SK-N-SH (cell line): ENCODE measurements at regions not wholly inside any gene's neighbourhood (a gene's known extent, or its start where the extent isn't known, plus 50 kb on each side); places are given as distances from the start of the nearest gene placed in this dataset.

Experiments used
- CTCF ChIA-PET: fragments of 300-600, 350-600 bp; formaldehyde crosslinking; extraction: SDS; loops from one replicate; lab custom pipeline; 2021; lab: Yijun Ruan, JAX
- POLR2A ChIA-PET: fragments of 350-600 bp; sonication (Branson Sonifier 250); formaldehyde crosslinking; extraction: SDS; loops from one replicate; lab custom pipeline; 2020; ENCODE audit warnings: antibody characterized with exemption, inconsistent platforms; lab: Yijun Ruan, JAX
- DNase-seq: peaks from one replicate; pipeline ENCODE4 v3.0.0; 2012
- H2AFZ ChIP-seq: fragments of 200-600 bp; sonication (generic); 2 replicates; pipeline ENCODE4 v1.8.1; 2016; ENCODE audit warnings: antibody characterized with exemption, mild to moderate bottlenecking, low read depth
- H3F3A ChIP-seq: fragments of 200-600 bp; sonication (generic); replicated peaks from 2 replicates; pipeline ENCODE3; 2016; ENCODE audit warnings: antibody characterized with exemption, mild to moderate bottlenecking; ENCODE audit not compliant: insufficient read depth
- H3K27ac ChIP-seq, 2 experiments: fragments of 200-500 bp in 1 of 2; fragments of 200-600 bp in 1 of 2; sonication (Bioruptor generic) in 1 of 2; sonication (generic), shearing (Covaris generic) in 1 of 2; 2 replicates each; pipeline versions ENCODE4 v1.5.1 to v1.6.1; 2014 to 2016; ENCODE audit warnings: low read depth in 2 of 2, inconsistent platforms in 1 of 2, low read length in 1 of 2, mild to moderate bottlenecking in 1 of 2, mixed read lengths in 1 of 2
- H3K27me3 ChIP-seq: fragments of 200-600 bp; sonication (generic), shearing (Covaris generic); 2 replicates; pipeline ENCODE4 v1.6.1; 2016; ENCODE audit warnings: mixed run types; ENCODE audit not compliant: insufficient read depth
- H3K36me3 ChIP-seq, 2 experiments: fragments of 200-500 bp in 1 of 2; fragments of 200-600 bp in 1 of 2; sonication (Bioruptor generic) in 1 of 2; sonication (generic) in 1 of 2; replicated peaks in 1 of 2; 2 replicates each; pipeline versions ENCODE3 to v1.5.1; 2014 to 2016; ENCODE audit warnings: low read length in 1 of 2, mild to moderate bottlenecking in 1 of 2; ENCODE audit not compliant: insufficient read depth in 2 of 2, control insufficient read depth in 1 of 2
- H3K4me1 ChIP-seq, 2 experiments: fragments of 200-500 bp in 1 of 2; fragments of 200-600 bp in 1 of 2; sonication (Bioruptor generic) in 1 of 2; sonication (generic), shearing (Covaris generic) in 1 of 2; 2 replicates each; pipeline versions ENCODE4 v1.5.1 to v1.6.1; 2014 to 2016; ENCODE audit warnings: low read depth in 1 of 2, low read length in 1 of 2, mixed run types in 1 of 2; ENCODE audit not compliant: insufficient read depth in 2 of 2, control insufficient read depth in 1 of 2
- H3K4me2 ChIP-seq: fragments of 200-600 bp; sonication (generic), shearing (Covaris generic); 2 replicates; pipeline ENCODE4 v1.6.1; 2017; ENCODE audit warnings: mixed run types
- H3K4me3 ChIP-seq, 2 experiments: fragments of 200-500 bp in 1 of 2; fragments of 200-600 bp in 1 of 2; sonication (Bioruptor generic) in 1 of 2; sonication (generic), shearing (Covaris generic) in 1 of 2; 2 replicates each; pipeline versions ENCODE4 v1.5.1 to v1.8.1; 2014 to 2016; ENCODE audit warnings: low read depth in 2 of 2, inconsistent platforms in 1 of 2, low read length in 1 of 2, mild to moderate bottlenecking in 1 of 2, mixed read lengths in 1 of 2, moderate library complexity in 1 of 2
- H3K79me2 ChIP-seq: fragments of 200-600 bp; sonication (generic); 2 replicates; pipeline ENCODE4 v1.8.1; 2017; ENCODE audit warnings: mild to moderate bottlenecking; ENCODE audit not compliant: insufficient read depth
- H3K9ac ChIP-seq: fragments of 200-600 bp; sonication (generic); 2 replicates; pipeline ENCODE4 v1.6.1; 2017; ENCODE audit warnings: mixed run types
- H3K9me2 ChIP-seq: fragments of 200-600 bp; sonication (generic); 2 replicates; pipeline ENCODE4 v1.6.1; 2017; ENCODE audit warnings: mixed run types
- H3K9me3 ChIP-seq: fragments of 200-600 bp; sonication (generic); 2 replicates; pipeline ENCODE4 v1.6.1; 2017; ENCODE audit warnings: mixed run types, mild to moderate bottlenecking, moderate library complexity
- H4K20me1 ChIP-seq: fragments of 200-600 bp; sonication (generic); 2 replicates; pipeline ENCODE4 v1.6.1; 2017; ENCODE audit warnings: mild to moderate bottlenecking, mixed run types; ENCODE audit not compliant: insufficient read depth
- EP300 ChIP-seq, 2 experiments: IDR thresholded peaks; 2 replicates each; pipeline versions ENCODE4 v1.4.0 to v1.6.1; 2012; ENCODE audit warnings: borderline replicate concordance in 1 of 2, low read depth in 1 of 2, low read length in 1 of 2
- FOSL2 ChIP-seq: IDR thresholded peaks from 2 replicates; pipeline ENCODE4 v1.4.0; 2012; ENCODE audit warnings: low read depth, mild to moderate bottlenecking, moderate library complexity, borderline replicate concordance
- GATA2 ChIP-seq: sonication (generic); formaldehyde crosslinking; IDR thresholded peaks from 2 replicates; pipeline ENCODE4 v1.5.0; 2020; ENCODE audit warnings: mild to moderate bottlenecking, missing genetic modification reagents
- IRF3 ChIP-seq: fragments of 150-350 bp; IDR thresholded peaks from 2 replicates; pipeline ENCODE4 v1.6.1; 2016; ENCODE audit warnings: mild to moderate bottlenecking, low read depth, low read length
- JUND ChIP-seq: IDR thresholded peaks from 2 replicates; pipeline ENCODE4 v1.4.0; 2012
- MEF2A ChIP-seq: IDR thresholded peaks from 2 replicates; pipeline ENCODE4 v1.4.0; 2012; ENCODE audit warnings: low read depth, borderline replicate concordance
- MXI1 ChIP-seq: IDR thresholded peaks from 2 replicates; pipeline ENCODE4 v1.6.1; 2012; ENCODE audit warnings: mild to moderate bottlenecking, low read depth, low read length, improper control_type of control experiment
- NFIC ChIP-seq: IDR thresholded peaks from 2 replicates; pipeline ENCODE4 v1.4.0; 2012; ENCODE audit warnings: borderline replicate concordance
- POLR2AphosphoS5 ChIP-seq: IDR thresholded peaks from 2 replicates; pipeline ENCODE4 v1.6.1; 2012; ENCODE audit warnings: low read depth, low read length
- RCOR1 ChIP-seq: fragments of 150-350 bp; IDR thresholded peaks from 2 replicates; pipeline ENCODE4 v1.6.1; 2017; ENCODE audit warnings: antibody characterized with exemption, low read length
- TAF1 ChIP-seq: IDR thresholded peaks from 2 replicates; pipeline ENCODE4 v1.6.1; 2012; ENCODE audit warnings: low read depth, mild to moderate bottlenecking, low read length, moderate library complexity, borderline replicate concordance
- YY1 ChIP-seq: IDR thresholded peaks from 2 replicates; pipeline ENCODE4 v1.4.0; 2012; ENCODE audit warnings: low read depth, mild to moderate bottlenecking
- WGBS: methylation state at CpG from one replicate; pipeline ENCODE4 v1.1.6; 2017; ENCODE audit warnings: low lambda C conversion rate; 5-methylcytosine and 5-hydroxymethylcytosine counted together
- TF ChIP-seq, protein P1 (sequence below): IDR thresholded peaks from 2 replicates; pipeline ENCODE4 v1.4.0; 2012; ENCODE audit warnings: low read depth, borderline replicate concordance
- TF ChIP-seq, protein P2 (sequence below): IDR thresholded peaks from 2 replicates; pipeline ENCODE4 v1.4.0; 2012; ENCODE audit warnings: low read depth
- TF ChIP-seq, protein P3 (sequence below): IDR thresholded peaks from 2 replicates; pipeline ENCODE4; 2012

- Histone ChIP-seq H3K9me3 (no peaks in the 10 kb centered on the region), H3K4me2 (no peak overlapping the region), H3K4me1 (no peaks in the 10 kb centered on the region; a peak in 1 of 4 replicates), H3K27ac (no peak overlapping the region), H3K9me2 (no peaks in the 10 kb centered on the region), H3K9ac (no peak overlapping the region), H3K4me3 (no peak overlapping the region), H2AFZ (no peak overlapping the region), H3K36me3 (no peaks in the 10 kb centered on the region), H3K27me3 (no peaks in the 10 kb centered on the region), H4K20me1 (no peaks in the 10 kb centered on the region), H3F3A (no peaks in the 10 kb centered on the region), H3K79me2 (no peaks in the 10 kb centered on the region)
- CTCF ChIA-PET = interaction anchor here (1.5 kb wide), 1 partner anchor 1248 kb away, joined by 5 read pairs; no protein-coding TSS in a partner anchor
- POLR2A ChIA-PET = no interaction called here
- WGBS = 73% methylated on average over 3 of the region's 3 CpGs
- no peak for DNase-seq
- TF ChIP-seq POLR2AphosphoS5 (no peak), YY1 (no peak), GATA2 (CRISPR knock-in tag) (no peak), MEF2A (no peak), MXI1 (no peak), IRF3 (no peak), NFIC (no peak), EP300 (IDR thresholded peaks at IDR 0.05; ENCODE audit: borderline replicate concordance in 1 of 2, low read depth in 1 of 2, low read length in 1 of 2) (no peak), TAF1 (no peak), RCOR1 (no peak), FOSL2 (no peak), JUND (no peak)
- TF ChIP-seq, protein P1, sequence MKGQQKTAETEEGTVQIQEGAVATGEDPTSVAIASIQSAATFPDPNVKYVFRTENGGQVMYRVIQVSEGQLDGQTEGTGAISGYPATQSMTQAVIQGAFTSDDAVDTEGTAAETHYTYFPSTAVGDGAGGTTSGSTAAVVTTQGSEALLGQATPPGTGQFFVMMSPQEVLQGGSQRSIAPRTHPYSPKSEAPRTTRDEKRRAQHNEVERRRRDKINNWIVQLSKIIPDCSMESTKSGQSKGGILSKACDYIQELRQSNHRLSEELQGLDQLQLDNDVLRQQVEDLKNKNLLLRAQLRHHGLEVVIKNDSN = no peak
- TF ChIP-seq, protein P2, sequence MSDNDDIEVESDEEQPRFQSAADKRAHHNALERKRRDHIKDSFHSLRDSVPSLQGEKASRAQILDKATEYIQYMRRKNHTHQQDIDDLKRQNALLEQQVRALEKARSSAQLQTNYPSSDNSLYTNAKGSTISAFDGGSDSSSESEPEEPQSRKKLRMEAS = no peak
- TF ChIP-seq, protein P3, sequence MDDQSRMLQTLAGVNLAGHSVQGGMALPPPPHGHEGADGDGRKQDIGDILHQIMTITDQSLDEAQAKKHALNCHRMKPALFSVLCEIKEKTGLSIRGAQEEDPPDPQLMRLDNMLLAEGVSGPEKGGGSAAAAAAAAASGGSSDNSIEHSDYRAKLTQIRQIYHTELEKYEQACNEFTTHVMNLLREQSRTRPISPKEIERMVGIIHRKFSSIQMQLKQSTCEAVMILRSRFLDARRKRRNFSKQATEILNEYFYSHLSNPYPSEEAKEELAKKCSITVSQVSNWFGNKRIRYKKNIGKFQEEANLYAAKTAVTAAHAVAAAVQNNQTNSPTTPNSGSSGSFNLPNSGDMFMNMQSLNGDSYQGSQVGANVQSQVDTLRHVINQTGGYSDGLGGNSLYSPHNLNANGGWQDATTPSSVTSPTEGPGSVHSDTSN = no peak
Observed at GRCh38 chr11:104610635-104611034, 287.6 kb downstream of the CASP12 start.
